ENCODE measurements at regions not wholly inside any gene's neighbourhood (a gene's known extent, or its start where the extent isn't known, plus 50 kb on each side); places are given as distances from the start of the nearest gene placed in this dataset.

GRCh38 chr10:2978574-2979273 lies 88.6 kb upstream of the PFKP start:
- Mint-ChIP-seq H3K36me3 (ENCODE audit: low read depth) (no peaks in the 10 kb centered on the region), H3K27me3 (ENCODE audit: low read depth) (peaks cover 2% of the 10 kb centered on the region), H3K4me1 (ENCODE audit: low read depth) (no peaks in the 10 kb centered on the region), H3K9me3 (no peaks in the 10 kb centered on the region), H3K4me3 (no peak overlapping the region), H3K27ac (no peak overlapping the region)
- DNase-seq = no peak
- intact Hi-C loops (cut with micrococcal nuclease) = loop anchor here (1.0 to 5.0 kb wide), 4 partner anchors 39 to 901 kb away; no protein-coding TSS in a partner anchor
- CTCF ChIA-PET = interaction anchor here (0.6 to 1.9 kb wide), 6 partner anchors 9 to 227 kb away, joined by 3 to 11 read pairs (median 4); no protein-coding TSS in a partner anchor

GRCh38 chr10:2978111-2978510 lies 89.2 kb upstream of the PFKP start:
- Mint-ChIP-seq H3K27ac (no peak overlapping the region), H3K36me3 (ENCODE audit: low read depth) (no peaks in the 10 kb centered on the region), H3K4me3 (no peak overlapping the region), H3K27me3 (ENCODE audit: low read depth) (peaks cover 2% of the 10 kb centered on the region), H3K4me1 (ENCODE audit: low read depth) (no peaks in the 10 kb centered on the region), H3K9me3 (no peaks in the 10 kb centered on the region)
- intact Hi-C loops (cut with micrococcal nuclease) = loop anchor here (1.0 to 5.0 kb wide), 4 partner anchors 39 to 901 kb away; no protein-coding TSS in a partner anchor
- DNase-seq = no peak
- CTCF ChIA-PET = interaction anchor here (0.7 to 1.9 kb wide), 7 partner anchors 25 to 227 kb away, joined by 3 to 11 read pairs (median 3); no protein-coding TSS in a partner anchor

- Mint-ChIP-seq H3K4me3 (no peak overlapping the region), H3K36me3 (ENCODE audit: low read depth) (no peaks in the 10 kb centered on the region), H3K9me3 (no peaks in the 10 kb centered on the region), H3K4me1 (ENCODE audit: low read depth) (no peaks in the 10 kb centered on the region), H3K27me3 (ENCODE audit: low read depth) (no peaks in the 10 kb centered on the region), H3K27ac (no peak overlapping the region)
- CTCF ChIA-PET = interaction anchor here (0.9 kb wide), 1 partner anchor 25 kb away, joined by 3 read pairs; no protein-coding TSS in a partner anchor
- no peak for DNase-seq
- intact Hi-C loops (cut with micrococcal nuclease) = loop anchor here (5.0 kb wide), 1 partner anchor 897 kb away; no protein-coding TSS in a partner anchor
These were observed 92.7 kb upstream of the PFKP start for GRCh38 chr10:2974503-2975207.

- no peak for DNase-seq
- Mint-ChIP-seq H3K27ac (no peak overlapping the region), H3K27me3 (ENCODE audit: low read depth) (no peaks in the 10 kb centered on the region), H3K4me1 (ENCODE audit: low read depth) (no peaks in the 10 kb centered on the region), H3K36me3 (ENCODE audit: low read depth) (no peaks in the 10 kb centered on the region), H3K9me3 (no peaks in the 10 kb centered on the region), H3K4me3 (no peak overlapping the region)
- intact Hi-C loops (cut with micrococcal nuclease) = no loop called here
- CTCF ChIA-PET = no interaction called here
These were observed 93.3 kb upstream of the PFKP start for GRCh38 chr10:2974083-2974482.

- Mint-ChIP-seq H3K27ac (no peak overlapping the region), H3K4me1 (ENCODE audit: low read depth) (no peaks in the 10 kb centered on the region), H3K4me3 (no peak overlapping the region), H3K36me3 (ENCODE audit: low read depth) (no peaks in the 10 kb centered on the region), H3K9me3 (no peaks in the 10 kb centered on the region), H3K27me3 (ENCODE audit: low read depth) (no peaks in the 10 kb centered on the region)
- CTCF ChIA-PET = interaction anchor here (1.3 kb wide), 1 partner anchor 45 kb away, joined by 3 read pairs; no protein-coding TSS in a partner anchor
- intact Hi-C loops (cut with micrococcal nuclease) = no loop called here
- no peak for DNase-seq
These were observed 94.5 kb upstream of the PFKP start for GRCh38 chr10:2972810-2973209.

- no peak overlapping the region for H3K27ac Mint-ChIP-seq
- H3K27me3 Mint-ChIP-seq (ENCODE audit: low read depth) = no peaks in the 10 kb centered on the region
- H3K4me1 Mint-ChIP-seq (ENCODE audit: low read depth) = no peaks in the 10 kb centered on the region
- H3K36me3 Mint-ChIP-seq (ENCODE audit: low read depth) = no peaks in the 10 kb centered on the region
- no peak for DNase-seq
- CTCF ChIA-PET = interaction anchor here (0.8 to 1.3 kb wide), 2 partner anchors 10 to 44 kb away, joined by 3 read pairs; no protein-coding TSS in a partner anchor
- intact Hi-C loops (cut with micrococcal nuclease) = no loop called here
- no peak overlapping the region for H3K4me3 Mint-ChIP-seq
- H3K9me3 Mint-ChIP-seq = no peaks in the 10 kb centered on the region
These were observed 95.1 kb upstream of the PFKP start for GRCh38 chr10:2972216-2972615.

GRCh38 chr10:2970190-2970823 lies 97.0 kb upstream of the PFKP start:
- Mint-ChIP-seq H3K4me3 (no peak overlapping the region), H3K4me1 (ENCODE audit: low read depth) (no peaks in the 10 kb centered on the region), H3K36me3 (ENCODE audit: low read depth) (no peaks in the 10 kb centered on the region), H3K27ac (no peak overlapping the region), H3K9me3 (no peaks in the 10 kb centered on the region), H3K27me3 (ENCODE audit: low read depth) (peaks cover 4% of the 10 kb centered on the region)
- intact Hi-C loops (cut with micrococcal nuclease) = no loop called here
- CTCF ChIA-PET = no interaction called here
- DNase-seq = no peak

- no peak overlapping the region for H3K4me3 Mint-ChIP-seq
- no peak for DNase-seq
- no peak overlapping the region for H3K27ac Mint-ChIP-seq
- no peaks in the 10 kb centered on the region for H3K9me3 Mint-ChIP-seq
- CTCF ChIA-PET = interaction anchor here (0.6 kb wide), 1 partner anchor 1136 kb away, joined by 3 read pairs; no protein-coding TSS in a partner anchor
- H3K36me3 Mint-ChIP-seq (ENCODE audit: low read depth) = no peaks in the 10 kb centered on the region
- H3K4me1 Mint-ChIP-seq (ENCODE audit: low read depth) = no peaks in the 10 kb centered on the region
- H3K27me3 Mint-ChIP-seq (ENCODE audit: low read depth) = peaks cover 12% of the 10 kb centered on the region
- intact Hi-C loops (cut with micrococcal nuclease) = no loop called here
These were observed 98.8 kb upstream of the PFKP start for GRCh38 chr10:2968401-2969058.

- no peak for DNase-seq
- Mint-ChIP-seq H3K27me3 (ENCODE audit: low read depth) (peaks cover 12% of the 10 kb centered on the region), H3K4me1 (ENCODE audit: low read depth) (no peaks in the 10 kb centered on the region), H3K36me3 (ENCODE audit: low read depth) (no peaks in the 10 kb centered on the region), H3K4me3 (no peak overlapping the region), H3K27ac (no peak overlapping the region), H3K9me3 (no peaks in the 10 kb centered on the region)
- intact Hi-C loops (cut with micrococcal nuclease) = no loop called here
- CTCF ChIA-PET = no interaction called here
These were observed 101.2 kb upstream of the PFKP start for GRCh38 chr10:2966134-2966533.

GRCh38 chr10:2964632-2965296 lies 102.6 kb upstream of the PFKP start:
- Mint-ChIP-seq H3K4me1 (ENCODE audit: low read depth) (no peaks in the 10 kb centered on the region), H3K9me3 (no peaks in the 10 kb centered on the region), H3K27ac (no peak overlapping the region), H3K27me3 (ENCODE audit: low read depth) (peaks cover 13% of the 10 kb centered on the region), H3K36me3 (ENCODE audit: low read depth) (no peaks in the 10 kb centered on the region), H3K4me3 (no peak overlapping the region)
- CTCF ChIA-PET = no interaction called here
- DNase-seq = no peak
- intact Hi-C loops (cut with micrococcal nuclease) = no loop called here

- intact Hi-C loops (cut with micrococcal nuclease) = no loop called here
- no peak for DNase-seq
- no peak overlapping the region for H3K4me3 Mint-ChIP-seq
- peaks cover 14% of the 10 kb centered on the region for H3K27me3 Mint-ChIP-seq (ENCODE audit: low read depth)
- H3K27ac Mint-ChIP-seq = no peak overlapping the region
- no peaks in the 10 kb centered on the region for H3K36me3 Mint-ChIP-seq (ENCODE audit: low read depth)
- no peaks in the 10 kb centered on the region for H3K4me1 Mint-ChIP-seq (ENCODE audit: low read depth)
- CTCF ChIA-PET = no interaction called here
- H3K9me3 Mint-ChIP-seq = no peaks in the 10 kb centered on the region
These were observed 103.3 kb upstream of the PFKP start for GRCh38 chr10:2963889-2964631.

Data from activated naive CD4-positive, alpha-beta T cell treated with anti-CD3 and anti-CD28 coated beads for 36 hours (primary cell).